ENCODE measurements at regions not wholly inside any gene's neighbourhood (a gene's known extent, or its start where the extent isn't known, plus 50 kb on each side); places are given as distances from the start of the nearest gene placed in this dataset.

GRCh38 chr3:178233371-178234071 lies 302.7 kb upstream of the KCNMB2 start:
- ATAC-seq (replicated peaks) (no peak), DNase-seq (no peak)
- Mint-ChIP-seq H3K27me3 (peaks cover 9 to 18% of the 10 kb centered on the region in 2 donors), H3K9me3 (no peaks in the 10 kb centered on the region), H3K4me3 (no peak overlapping the region), H3K4me1 (ENCODE audit: low read depth in 2 of 2) (no peaks in the 10 kb centered on the region), H3K36me3 (ENCODE audit: insufficient read depth) (no peaks in the 10 kb centered on the region), H3K27ac (no peak overlapping the region)

GRCh38 chr3:178236555-178237277 lies 299.5 kb upstream of the KCNMB2 start:
- Mint-ChIP-seq H3K9me3 (no peaks in the 10 kb centered on the region), H3K36me3 (ENCODE audit: insufficient read depth) (no peaks in the 10 kb centered on the region), H3K27me3 (peaks cover 19 to 21% of the 10 kb centered on the region in 2 donors), H3K4me1 (ENCODE audit: low read depth in 2 of 2) (no peaks in the 10 kb centered on the region), H3K27ac (no peak overlapping the region), H3K4me3 (no peak overlapping the region)
- ATAC-seq (replicated peaks) (no peak), DNase-seq (no peak)

GRCh38 chr3:178238179-178238578 lies 298.1 kb upstream of the KCNMB2 start:
- H3K9me3 Mint-ChIP-seq = no peaks in the 10 kb centered on the region
- H3K27ac Mint-ChIP-seq = no peak overlapping the region
- H3K4me3 Mint-ChIP-seq = no peak overlapping the region
- H3K36me3 Mint-ChIP-seq (ENCODE audit: insufficient read depth) = no peaks in the 10 kb centered on the region
- H3K27me3 Mint-ChIP-seq = peaks cover 19 to 21% of the 10 kb centered on the region in 2 donors
- ATAC-seq (replicated peaks) (no peak), DNase-seq (no peak)
- H3K4me1 Mint-ChIP-seq (ENCODE audit: low read depth in 2 of 2) = no peaks in the 10 kb centered on the region

- H3K4me3 Mint-ChIP-seq = no peak overlapping the region
- H3K9me3 Mint-ChIP-seq = no peaks in the 10 kb centered on the region
- no peak overlapping the region for H3K27ac Mint-ChIP-seq
- ATAC-seq (replicated peaks) (no peak), DNase-seq (no peak)
- peaks cover 13 to 29% of the 10 kb centered on the region in 2 donors for H3K27me3 Mint-ChIP-seq
- H3K4me1 Mint-ChIP-seq (ENCODE audit: low read depth in 2 of 2) = no peaks in the 10 kb centered on the region
- H3K36me3 Mint-ChIP-seq (ENCODE audit: insufficient read depth) = no peaks in the 10 kb centered on the region
Measured at GRCh38 chr3:178244733-178245709, 291.2 kb upstream of the KCNMB2 start.

GRCh38 chr3:178246004-178246403 lies 290.2 kb upstream of the KCNMB2 start:
- no peak overlapping the region for H3K27ac Mint-ChIP-seq
- peaks cover 9 to 29% of the 10 kb centered on the region in 2 donors for H3K27me3 Mint-ChIP-seq
- no peaks in the 10 kb centered on the region for H3K9me3 Mint-ChIP-seq
- DNase-seq = no peak
- no peaks in the 10 kb centered on the region for H3K36me3 Mint-ChIP-seq (ENCODE audit: insufficient read depth)
- no peaks in the 10 kb centered on the region for H3K4me1 Mint-ChIP-seq (ENCODE audit: low read depth in 2 of 2)
- ATAC-seq (replicated peaks) = no peak
- no peak overlapping the region for H3K4me3 Mint-ChIP-seq

DNA sequence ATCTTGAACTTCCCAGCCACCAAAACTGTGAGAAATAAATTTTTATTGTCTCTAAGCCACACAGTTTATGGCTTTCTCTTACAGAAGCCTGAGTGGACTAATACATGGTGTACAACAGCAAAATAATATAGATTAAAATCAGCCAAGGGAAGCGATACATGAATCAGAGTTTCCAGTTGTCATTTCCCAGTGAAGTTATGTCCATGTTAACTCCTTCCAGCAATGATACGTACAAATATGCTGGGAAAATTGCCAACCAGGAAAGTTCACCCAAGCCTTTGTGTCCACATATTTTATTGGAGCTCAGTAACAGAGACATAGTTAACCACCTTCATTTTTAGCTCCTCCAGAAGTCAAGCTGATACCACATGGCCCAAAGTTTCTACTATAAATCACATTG lies 280.9 kb upstream of the KCNMB2 start:
- Mint-ChIP-seq H3K4me1 (ENCODE audit: low read depth in 2 of 2) (no peaks in the 10 kb centered on the region), H3K9me3 (no peaks in the 10 kb centered on the region), H3K27me3 (peaks cover 0 to 14% of the 10 kb centered on the region in 2 donors), H3K36me3 (ENCODE audit: insufficient read depth) (no peaks in the 10 kb centered on the region), H3K27ac (no peak overlapping the region), H3K4me3 (no peak overlapping the region)
- ATAC-seq (replicated peaks) (no peak), DNase-seq (no peak)

GRCh38 chr3:178257491-178257890 lies 278.7 kb upstream of the KCNMB2 start:
- Mint-ChIP-seq H3K4me3 (no peak overlapping the region), H3K4me1 (ENCODE audit: low read depth in 2 of 2) (no peaks in the 10 kb centered on the region), H3K27ac (no peak overlapping the region), H3K36me3 (ENCODE audit: insufficient read depth) (no peaks in the 10 kb centered on the region), H3K27me3 (peaks cover 0 to 9% of the 10 kb centered on the region in 2 donors), H3K9me3 (no peaks in the 10 kb centered on the region)
- DNase-seq = no peak
- ATAC-seq (replicated peaks) = no peak

DNA sequence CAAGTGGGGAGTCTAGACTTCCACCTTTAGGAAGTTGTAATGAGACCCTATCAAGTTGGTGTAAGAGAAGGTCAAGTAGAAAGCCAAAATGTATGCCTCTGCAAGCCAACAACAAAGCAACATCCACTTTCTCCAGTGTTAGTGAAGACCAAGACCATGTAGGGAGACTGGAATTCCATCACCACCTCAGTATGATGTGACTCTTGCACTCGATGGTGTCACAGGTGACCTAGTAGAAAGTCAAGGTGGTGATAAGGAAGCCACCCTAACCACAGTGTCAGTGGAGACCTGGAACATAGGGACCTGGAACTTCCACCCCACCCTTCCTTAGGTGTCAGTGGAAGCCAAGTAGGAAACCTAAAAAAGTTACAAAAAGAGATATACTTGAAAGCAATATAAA lies 278.1 kb upstream of the KCNMB2 start:
- Mint-ChIP-seq H3K4me3 (no peak overlapping the region), H3K27me3 (peaks cover 0 to 9% of the 10 kb centered on the region in 2 donors), H3K4me1 (ENCODE audit: low read depth in 2 of 2) (no peaks in the 10 kb centered on the region), H3K36me3 (ENCODE audit: insufficient read depth) (no peaks in the 10 kb centered on the region), H3K27ac (no peak overlapping the region), H3K9me3 (no peaks in the 10 kb centered on the region)
- DNase-seq = no peak
- ATAC-seq (replicated peaks) = no peak

GRCh38 chr3:178259703-178260102 lies 276.5 kb upstream of the KCNMB2 start:
- no peak overlapping the region for H3K4me3 Mint-ChIP-seq
- no peak for ATAC-seq (replicated peaks)
- no peak overlapping the region for H3K27ac Mint-ChIP-seq
- H3K9me3 Mint-ChIP-seq = no peaks in the 10 kb centered on the region
- H3K36me3 Mint-ChIP-seq (ENCODE audit: insufficient read depth) = no peaks in the 10 kb centered on the region
- no peak for DNase-seq
- H3K4me1 Mint-ChIP-seq (ENCODE audit: low read depth in 2 of 2) = peaks cover 0 to 4% of the 10 kb centered on the region in 2 donors
- H3K27me3 Mint-ChIP-seq = peaks cover 0 to 9% of the 10 kb centered on the region in 2 donors

DNA sequence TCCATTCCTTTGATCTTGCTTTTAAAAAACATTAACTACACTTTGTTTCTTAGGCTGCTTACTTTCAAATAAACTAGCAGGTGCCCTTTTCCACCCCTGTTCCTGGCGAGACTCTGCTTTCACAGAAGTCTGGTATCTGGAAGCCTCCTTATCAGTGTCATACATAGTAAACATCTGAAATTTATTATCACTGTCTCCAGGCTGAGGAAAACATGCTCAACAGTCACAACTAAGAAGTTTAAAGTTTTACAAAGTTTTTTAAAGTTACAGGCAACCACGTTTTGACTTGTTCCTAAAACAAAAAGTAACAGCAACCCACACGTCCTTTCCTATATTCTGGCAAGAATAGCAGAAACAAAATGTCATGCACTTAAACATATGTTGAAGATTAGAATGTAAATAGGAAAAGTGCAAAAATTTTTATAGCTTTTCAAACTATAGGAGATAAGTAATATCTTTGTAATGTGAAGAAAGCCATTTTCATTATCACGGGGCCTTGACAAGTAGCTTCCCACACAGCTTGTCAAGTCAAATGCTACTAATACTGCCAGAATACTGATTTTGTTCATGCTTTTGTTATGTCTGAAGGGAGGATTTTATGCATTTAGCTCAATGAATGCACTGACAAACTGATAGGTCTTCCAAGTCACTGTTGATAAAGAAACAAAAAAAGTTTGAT lies 275.2 kb upstream of the KCNMB2 start:
- no peak overlapping the region for H3K27ac Mint-ChIP-seq
- peaks cover 0 to 4% of the 10 kb centered on the region in 2 donors for H3K4me1 Mint-ChIP-seq (ENCODE audit: low read depth in 2 of 2)
- no peak overlapping the region for H3K4me3 Mint-ChIP-seq
- no peaks in the 10 kb centered on the region for H3K36me3 Mint-ChIP-seq (ENCODE audit: insufficient read depth)
- peaks cover 0 to 6% of the 10 kb centered on the region in 2 donors for H3K27me3 Mint-ChIP-seq
- DNase-seq (no peak), ATAC-seq (replicated peaks) (no peak)
- H3K9me3 Mint-ChIP-seq = no peaks in the 10 kb centered on the region

GRCh38 chr3:178263236-178263916 lies 272.9 kb upstream of the KCNMB2 start:
- Mint-ChIP-seq H3K9me3 (no peaks in the 10 kb centered on the region), H3K4me1 (ENCODE audit: low read depth in 2 of 2) (peaks cover 0 to 4% of the 10 kb centered on the region in 2 donors), H3K27me3 (peaks cover 0 to 6% of the 10 kb centered on the region in 2 donors), H3K4me3 (no peak overlapping the region), H3K27ac (no peak overlapping the region), H3K36me3 (ENCODE audit: insufficient read depth) (no peaks in the 10 kb centered on the region)
- ATAC-seq (replicated peaks) (no peak), DNase-seq (no peak)

- Mint-ChIP-seq H3K27ac (no peak overlapping the region), H3K4me3 (no peak overlapping the region), H3K4me1 (ENCODE audit: low read depth in 2 of 2) (peaks cover 0 to 4% of the 10 kb centered on the region in 2 donors), H3K27me3 (peaks cover 0 to 15% of the 10 kb centered on the region in 2 donors), H3K9me3 (no peaks in the 10 kb centered on the region), H3K36me3 (ENCODE audit: insufficient read depth) (no peaks in the 10 kb centered on the region)
- DNase-seq = no peak
- no peak for ATAC-seq (replicated peaks)
Measured at GRCh38 chr3:178267158-178267844, 268.9 kb upstream of the KCNMB2 start.

Data from effector memory CD8-positive, alpha-beta T cell (primary cell).